A549 (cell line): ENCODE measurements at regions not wholly inside any gene's neighbourhood (a gene's known extent, or its start where the extent isn't known, plus 50 kb on each side); places are given as distances from the start of the nearest gene placed in this dataset.

ENCODE experiments used
- ATAC-seq, 2 experiments: fragments of 200-7000 bp in 1 of 2; fragments of >200 bp in 1 of 2; cut with Nextera tagmentation in 1 of 2; cut with Tn5 transposase in 1 of 2; 3 replicates each; pipeline versions ENCODE4 v1.8.0 to v1.9.1; 2018 to 2020; ENCODE audit warnings: mild to moderate bottlenecking in 1 of 2, moderate library complexity in 1 of 2
- CTCF ChIA-PET: fragments of 300-600 bp; sonication (Branson Sonifier 250); formaldehyde crosslinking; extraction: SDS; loops from one replicate; lab custom pipeline; 2021; ENCODE audit warnings: antibody characterized with exemption, inconsistent platforms; lab: Yijun Ruan, JAX
- POLR2A ChIA-PET: fragments of 350-600 bp; formaldehyde crosslinking; extraction: SDS; loops from one replicate; lab custom pipeline; 2021; ENCODE audit warnings: antibody characterized with exemption, inconsistent platforms; lab: Yijun Ruan, JAX
- DNase-seq, 2 experiments: peaks; one replicate each; pipeline versions ENCODE4 v3.0.0 to v3.0.0-alpha.2; 2011 to 2016; ENCODE audit warnings: low read depth in 1 of 2, low spot score in 1 of 2
- FAIRE-seq: peaks from 2 replicates; lab custom pipeline; 2011; peaks lifted over from hg19 to GRCh38; lab: Jason Lieb, UNC
- H3K27ac ChIP-seq, 2 experiments: fragments of >200 bp; sonication (Bioruptor Twin); formaldehyde crosslinking; 3 replicates each; pipeline ENCODE4 v1.5.1; 2016 to 2017
- H3K4me1 ChIP-seq: fragments of >200 bp; sonication (Bioruptor Twin); formaldehyde crosslinking; 3 replicates; pipeline ENCODE4 v1.6.1; 2016
- H3K4me2 ChIP-seq: fragments of >200 bp; sonication (Bioruptor Twin); formaldehyde crosslinking; 3 replicates; pipeline ENCODE4 v1.6.1; 2016
- H3K4me3 ChIP-seq: fragments of >200 bp; sonication (Bioruptor Twin); formaldehyde crosslinking; 3 replicates; pipeline ENCODE4 v1.5.1; 2016
- H3K9me3 ChIP-seq: fragments of >200 bp; sonication (Bioruptor Twin); formaldehyde crosslinking; 3 replicates; pipeline ENCODE4 v1.6.1; 2016
- ATOH8 ChIP-seq: fragments of 250-450 bp; sonication (Bioruptor Pico); IDR thresholded peaks from 2 replicates; pipeline ENCODE4 v1.5.0; 2020; ENCODE audit warnings: low read depth, mild to moderate bottlenecking, moderate library complexity
- BHLHE40 ChIP-seq: IDR thresholded peaks from 2 replicates; pipeline ENCODE4 v1.6.1; 2012; ENCODE audit warnings: low read depth, low read length, inconsistent platforms
- CBX2 ChIP-seq: fragments of 200-600 bp; sonication (generic); IDR thresholded peaks from 2 replicates; pipeline ENCODE4 v1.6.1; 2016; ENCODE audit warnings: low read depth, mild to moderate bottlenecking, borderline replicate concordance
- E2F6 ChIP-seq: IDR thresholded peaks from 2 replicates; pipeline ENCODE4 v1.6.1; 2012; ENCODE audit warnings: low read depth, borderline replicate concordance
- EHF ChIP-seq: fragments of 250-450 bp; sonication (Bioruptor Pico); IDR thresholded peaks from 2 replicates; pipeline ENCODE4 v1.5.0; 2020; ENCODE audit warnings: mild to moderate bottlenecking
- EHMT2 ChIP-seq: fragments of 200-600 bp; sonication (generic); IDR thresholded peaks from 2 replicates; pipeline ENCODE4 v1.6.1; 2016; ENCODE audit warnings: antibody characterized with exemption, low read depth, mild to moderate bottlenecking, moderate library complexity
- EP300 ChIP-seq, 2 experiments: fragments of >200 bp; sonication (Bioruptor Twin); formaldehyde crosslinking; IDR thresholded peaks; 2 replicates in 1 of 2; 3 replicates in 1 of 2; pipeline ENCODE4 v1.6.1; 2016 to 2017
- FOSB ChIP-seq: fragments of 250-450 bp; sonication (Bioruptor Pico); IDR thresholded peaks from 2 replicates; pipeline ENCODE4 v1.5.0; 2020; ENCODE audit warnings: mild to moderate bottlenecking, moderate library complexity
- FOSL2 ChIP-seq, 2 experiments: fragments of 450-650 bp in 1 of 2; fragments of >200 bp in 1 of 2; sonication (Bioruptor Twin) in 1 of 2; formaldehyde crosslinking; IDR thresholded peaks; 2 replicates each; pipeline versions ENCODE4 v1.5.0 to v1.6.1; 2016 to 2020; ENCODE audit warnings: mild to moderate bottlenecking in 1 of 2, moderate library complexity in 1 of 2
- GATA3 ChIP-seq: IDR thresholded peaks from 2 replicates; pipeline ENCODE4 v1.6.1; 2012; ENCODE audit warnings: borderline replicate concordance
- HMGXB4 ChIP-seq: fragments of 250-450 bp; sonication (Bioruptor Pico); IDR thresholded peaks from 2 replicates; pipeline ENCODE4 v1.5.0; 2021; ENCODE audit warnings: mild to moderate bottlenecking, moderate library complexity, borderline replicate concordance
- HOXA7 ChIP-seq: fragments of 250-450 bp; sonication (Bioruptor Pico); IDR thresholded peaks from 2 replicates; pipeline ENCODE4 v1.5.0; 2020; ENCODE audit warnings: mild to moderate bottlenecking, moderate library complexity
- HOXB13 ChIP-seq: fragments of 250-450 bp; sonication (Bioruptor Pico); IDR thresholded peaks from 2 replicates; pipeline ENCODE4 v1.5.0; 2020; ENCODE audit warnings: low read depth, mild to moderate bottlenecking, moderate library complexity
- HOXB5 ChIP-seq: fragments of 250-450 bp; sonication (Bioruptor Pico); IDR thresholded peaks from 2 replicates; pipeline ENCODE4 v1.5.0; 2020; ENCODE audit warnings: mild to moderate bottlenecking, moderate library complexity
- JUN ChIP-seq, 2 experiments: fragments of >200 bp; sonication (Bioruptor Twin); formaldehyde crosslinking; IDR thresholded peaks; 2 replicates in 1 of 2; 3 replicates in 1 of 2; pipeline ENCODE4 v1.6.1; 2016 to 2017
- JUNB ChIP-seq: fragments of >200 bp; sonication (Bioruptor Twin); formaldehyde crosslinking; IDR thresholded peaks from 2 replicates; pipeline ENCODE4 v1.6.1; 2016
- KDM1A ChIP-seq: fragments of 200-600 bp; sonication (generic); IDR thresholded peaks from 2 replicates; pipeline ENCODE4 v1.6.1; 2016; ENCODE audit warnings: low read depth, mild to moderate bottlenecking
- KDM5A ChIP-seq: fragments of 200-600 bp; sonication (generic); IDR thresholded peaks from 2 replicates; pipeline ENCODE4 v1.6.1; 2016; ENCODE audit warnings: antibody characterized with exemption, mild to moderate bottlenecking
- MAFK ChIP-seq: fragments of 450-650 bp; IDR thresholded peaks from 2 replicates; pipeline ENCODE4 v1.6.1; 2014; ENCODE audit not compliant: partially characterized antibody
- MAX ChIP-seq: IDR thresholded peaks from 2 replicates; pipeline ENCODE4 v1.6.1; 2012
- MYC ChIP-seq: IDR thresholded peaks from 2 replicates; pipeline ENCODE4 v1.6.1; 2012; ENCODE audit warnings: mild to moderate bottlenecking, inconsistent platforms, low read length, improper control_type of control experiment, borderline replicate concordance
- PBX3 ChIP-seq: IDR thresholded peaks from 2 replicates; pipeline ENCODE4 v1.6.1; 2012
- POLR2A ChIP-seq: IDR thresholded peaks from 2 replicates; pipeline ENCODE4 v1.6.1; 2012; ENCODE audit warnings: mild to moderate bottlenecking, low read length
- RARB ChIP-seq: fragments of 250-450 bp; sonication (Bioruptor Pico); IDR thresholded peaks from 2 replicates; pipeline ENCODE4 v1.8.0; 2021; ENCODE audit warnings: mild to moderate bottlenecking, moderate library complexity
- REST ChIP-seq: fragments of 200-600 bp; sonication (generic); IDR thresholded peaks from 2 replicates; pipeline ENCODE4 v1.6.1; 2016; ENCODE audit warnings: antibody characterized with exemption, mild to moderate bottlenecking, moderate library complexity
- SREBF2 ChIP-seq: fragments of 450-650 bp; IDR thresholded peaks from 2 replicates; pipeline ENCODE4 v1.6.1; 2014; ENCODE audit warnings: mild to moderate bottlenecking, moderate library complexity
- USF2 ChIP-seq: fragments of 450-650 bp; IDR thresholded peaks from 2 replicates; pipeline ENCODE4 v1.6.1; 2014; ENCODE audit warnings: antibody characterized with exemption
- WGBS: methylation state at CpG from one replicate; pipeline ENCODE4 v1.1.6; 2017; ENCODE audit errors: missing lambda C conversion rate; 5-methylcytosine and 5-hydroxymethylcytosine counted together

- ATAC-seq (peak; percentile 81 to 91), DNase-seq (peak; percentile 88 to 92), FAIRE-seq (peak; percentile 84)
- peak overlapping the region; percentile 87 to 93 for H3K27ac ChIP-seq
- WGBS: 5% methylated on average over 9 of the region's 9 CpGs
- ChIA-PET CTCF (interaction anchor here (0.7 to 19.4 kb wide), 5 partner anchors 9 to 254 kb away, joined by 3 to 234 read pairs (median 6); no protein-coding TSS in a partner anchor), POLR2A (interaction anchor here (0.6 to 2.5 kb wide), 8 partner anchors 29 to 198 kb away, joined by 3 to 25 read pairs (median 3); partner anchors contain the start of genes ADAM17, TAF1B and YWHAQ)
- H3K4me1 ChIP-seq: peaks cover 48% of the 10 kb centered on the region
- H3K4me3 ChIP-seq: peak overlapping the region; percentile 35
- H3K4me2 ChIP-seq: peak overlapping the region; percentile 81
- H3K9me3 ChIP-seq: no peaks in the 10 kb centered on the region
- TF ChIP-seq E2F6 (peak; percentile 66; the same call in 1 of the 2 replicates), EP300 (IDR thresholded peaks at IDR 0.05) (no peak), MAX (peak; percentile 97), KDM1A (no peak), FOSB (CRISPR knock-in tag) (0 out of 2 replicates have a peak, but pooled peaks have one; percentile 52), POLR2A (peak; percentile 30; the same call in 1 of the 2 replicates), CBX2 (no peak), SREBF2 (no peak), PBX3 (no peak), USF2 (peak; percentile 82), RARB (CRISPR knock-in tag) (peak; percentile 80), EHMT2 (no peak), HMGXB4 (no peak), EHF (CRISPR knock-in tag) (peak; percentile 36; the same call in 1 of the 2 replicates), MYC (peak; percentile 86), ATOH8 (peak; percentile 88), HOXB5 (CRISPR knock-in tag) (peak; percentile 81; the same call in 1 of the 2 replicates), MAFK (peak; percentile 71), JUN (IDR thresholded peaks at IDR 0.05) (0 out of 5 replicates have a peak, but pooled peaks of 1 of the 2 experiments have one; percentile 25), HOXA7 (CRISPR knock-in tag) (0 out of 2 replicates have a peak, but pooled peaks have one; percentile 71), HOXB13 (0 out of 2 replicates have a peak, but pooled peaks have one; percentile 58), REST (no peak), FOSL2 (IDR thresholded peaks at IDR 0.05) (0 out of 2 replicates have a peak, but pooled peaks have one; percentile 20), FOSL2 (CRISPR knock-in tag; IDR thresholded peaks at IDR 0.05) (peak; percentile 77), GATA3 (peak; percentile 49), BHLHE40 (0 out of 2 replicates have a peak, but pooled peaks have one; percentile 14), JUNB (no peak; the same call in 1 of the 2 replicates), KDM5A (no peak)
These were observed 90.0 kb upstream of the TAF1B start for GRCh38 chr2:9753276-9753600.
